ENCODE measurements at regions not wholly inside any gene's neighbourhood (a gene's known extent, or its start where the extent isn't known, plus 50 kb on each side); places are given as distances from the start of the nearest gene placed in this dataset.

GRCh38 chrX:11998944-11999343 lies 139.3 kb upstream of the FRMPD4 start:
- Histone ChIP-seq H3K27me3 (replicated peaks; ENCODE audit: insufficient read depth) (no peaks in the 10 kb centered on the region), H3K36me3 (no peaks in the 10 kb centered on the region), H3K27ac (no peak overlapping the region), H3K4me1 (replicated peaks) (no peaks in the 10 kb centered on the region), H3K4me3 (no peak overlapping the region), H3K9me3 (no peaks in the 10 kb centered on the region)
- no peak for DNase-seq (ENCODE audit: low spot score)
- intact Hi-C loops (cut with DNase I) = no loop called here
- TF ChIP-seq POLR2A (IDR thresholded peaks at IDR 0.05) (no peak), CTCF (IDR thresholded peaks at IDR 0.05) (no peak), POLR2AphosphoS5 (IDR thresholded peaks at IDR 0.05) (no peak)
- WGBS = 74% methylated on average over 2 of the region's 2 CpGs

- TF ChIP-seq POLR2AphosphoS5 (IDR thresholded peaks at IDR 0.05) (no peak), POLR2A (IDR thresholded peaks at IDR 0.05) (no peak), CTCF (IDR thresholded peaks at IDR 0.05) (no peak)
- H3K36me3 ChIP-seq = no peaks in the 10 kb centered on the region
- no peaks in the 10 kb centered on the region for H3K27me3 ChIP-seq (replicated peaks; ENCODE audit: insufficient read depth)
- no peaks in the 10 kb centered on the region for H3K9me3 ChIP-seq
- no peak for DNase-seq (ENCODE audit: low spot score)
- no peak overlapping the region for H3K27ac ChIP-seq
- no peak overlapping the region for H3K4me3 ChIP-seq
- intact Hi-C loops (cut with DNase I) = no loop called here
- no peaks in the 10 kb centered on the region for H3K4me1 ChIP-seq (replicated peaks)
Measured at GRCh38 chrX:12002876-12003275, 135.4 kb upstream of the FRMPD4 start.

DNA sequence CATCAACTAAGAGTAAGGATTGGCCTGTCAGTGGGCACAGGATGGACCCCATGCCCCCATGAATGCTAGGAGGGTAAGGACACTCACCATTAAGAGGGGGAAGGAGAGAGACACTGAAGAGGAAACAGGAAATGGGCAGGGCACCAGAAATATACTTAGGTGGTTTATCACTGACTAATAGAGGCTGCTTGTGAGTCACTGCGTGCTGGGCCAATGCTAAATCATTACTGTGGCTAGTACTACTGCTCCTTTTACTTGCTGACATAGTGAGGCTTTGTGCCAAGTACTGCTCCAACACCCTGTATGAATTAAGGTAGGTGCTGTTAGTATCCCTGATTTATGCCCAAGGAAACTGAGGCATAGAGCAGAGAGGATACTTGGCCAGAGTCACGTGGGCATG lies 130.4 kb upstream of the FRMPD4 start:
- WGBS = 100% methylated on average over 1 of the region's 2 CpGs

DNA sequence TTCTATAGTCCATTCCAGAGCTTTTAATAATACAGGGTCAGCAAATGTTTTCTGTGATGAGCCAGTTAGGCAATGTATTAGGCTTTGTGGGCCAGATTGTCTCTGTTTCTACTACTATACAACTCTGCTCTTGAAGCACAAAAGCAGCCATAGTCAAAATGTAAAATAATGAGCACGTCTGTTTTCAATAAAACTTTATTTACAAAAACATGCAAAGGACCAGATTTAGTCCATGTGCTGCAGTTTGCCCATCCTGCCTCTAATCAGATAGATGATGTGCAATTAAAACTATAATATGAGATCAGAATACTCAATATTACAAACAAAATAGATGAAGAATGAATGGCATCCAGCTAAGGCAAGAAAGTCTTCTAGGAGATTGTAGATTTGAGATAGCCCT lies 127.8 kb upstream of the FRMPD4 start:
- H3K9me3 ChIP-seq = no peaks in the 10 kb centered on the region
- no peak for DNase-seq (ENCODE audit: low spot score)
- H3K27me3 ChIP-seq (replicated peaks; ENCODE audit: insufficient read depth) = no peaks in the 10 kb centered on the region
- H3K27ac ChIP-seq = no peak overlapping the region
- TF ChIP-seq POLR2A (IDR thresholded peaks at IDR 0.05) = no peak
- no peak for TF ChIP-seq CTCF (IDR thresholded peaks at IDR 0.05)
- no peak for TF ChIP-seq POLR2AphosphoS5 (IDR thresholded peaks at IDR 0.05)
- H3K4me3 ChIP-seq = no peak overlapping the region
- no peaks in the 10 kb centered on the region for H3K4me1 ChIP-seq (replicated peaks)
- intact Hi-C loops (cut with DNase I) = no loop called here
- WGBS = 68% methylated on average over 1 of the region's 1 CpG
- H3K36me3 ChIP-seq = no peaks in the 10 kb centered on the region

More for the DNA sequence above, 130.4 kb upstream of the FRMPD4 start:
- Histone ChIP-seq H3K27me3 (replicated peaks; ENCODE audit: insufficient read depth) (no peaks in the 10 kb centered on the region), H3K27ac (no peak overlapping the region), H3K4me3 (no peak overlapping the region), H3K36me3 (no peaks in the 10 kb centered on the region), H3K4me1 (replicated peaks) (no peaks in the 10 kb centered on the region), H3K9me3 (no peaks in the 10 kb centered on the region)
- no peak for DNase-seq (ENCODE audit: low spot score)
- intact Hi-C loops (cut with DNase I) = no loop called here
- no peak for TF ChIP-seq POLR2A (IDR thresholded peaks at IDR 0.05)
- TF ChIP-seq POLR2AphosphoS5 (IDR thresholded peaks at IDR 0.05) = no peak

GRCh38 chrX:12011075-12011474 lies 127.2 kb upstream of the FRMPD4 start:
- Histone ChIP-seq H3K27ac (no peak overlapping the region), H3K36me3 (no peaks in the 10 kb centered on the region), H3K9me3 (no peaks in the 10 kb centered on the region), H3K4me1 (replicated peaks) (no peaks in the 10 kb centered on the region), H3K4me3 (no peak overlapping the region), H3K27me3 (replicated peaks; ENCODE audit: insufficient read depth) (no peaks in the 10 kb centered on the region)
- no peak for TF ChIP-seq CTCF (IDR thresholded peaks at IDR 0.05)
- no peak for TF ChIP-seq POLR2AphosphoS5 (IDR thresholded peaks at IDR 0.05)
- TF ChIP-seq POLR2A (IDR thresholded peaks at IDR 0.05) = no peak
- DNase-seq (ENCODE audit: low spot score) = no peak
- WGBS = 83% methylated on average over 1 of the region's 2 CpGs
- intact Hi-C loops (cut with DNase I) = no loop called here
